HFFc6 (cell line): ENCODE measurements at regions not wholly inside any gene's neighbourhood (a gene's known extent, or its start where the extent isn't known, plus 50 kb on each side); places are given as distances from the start of the nearest gene placed in this dataset.

ENCODE experiments used
- DNase-seq: peaks from one replicate; pipeline ENCODE4 v3.0.0-alpha.2; 2018
- H3K27ac Mint-ChIP-seq: 2 replicates; pipeline ENCODE4 v1.8.0; 2020; ENCODE audit warnings: mild to moderate bottlenecking, mixed read lengths
- H3K27me3 Mint-ChIP-seq: 2 replicates; pipeline ENCODE4 v1.8.0; 2021; ENCODE audit warnings: mild to moderate bottlenecking, moderate library complexity, mixed read lengths; ENCODE audit not compliant: insufficient read depth
- H3K36me3 Mint-ChIP-seq: 2 replicates; pipeline ENCODE4 v1.8.0; 2021; ENCODE audit warnings: low read depth, mixed read lengths
- H3K4me1 Mint-ChIP-seq: 2 replicates; pipeline ENCODE4 v1.8.0; 2020; ENCODE audit warnings: low read depth, mixed read lengths
- H3K4me3 Mint-ChIP-seq: 2 replicates; pipeline ENCODE4 v1.8.0; 2020; ENCODE audit warnings: mild to moderate bottlenecking, moderate library complexity, mixed read lengths
- H3K9me3 Mint-ChIP-seq: 2 replicates; pipeline ENCODE4 v1.8.0; 2020; ENCODE audit warnings: mild to moderate bottlenecking, mixed read lengths
- TF ChIP-seq, protein P1 (sequence below): fragments of 200-600 bp; sonication (generic); IDR thresholded peaks from 2 replicates; pipeline ENCODE4 v1.5.0; 2021; ENCODE audit warnings: antibody characterized with exemption, mild to moderate bottlenecking

DNA sequence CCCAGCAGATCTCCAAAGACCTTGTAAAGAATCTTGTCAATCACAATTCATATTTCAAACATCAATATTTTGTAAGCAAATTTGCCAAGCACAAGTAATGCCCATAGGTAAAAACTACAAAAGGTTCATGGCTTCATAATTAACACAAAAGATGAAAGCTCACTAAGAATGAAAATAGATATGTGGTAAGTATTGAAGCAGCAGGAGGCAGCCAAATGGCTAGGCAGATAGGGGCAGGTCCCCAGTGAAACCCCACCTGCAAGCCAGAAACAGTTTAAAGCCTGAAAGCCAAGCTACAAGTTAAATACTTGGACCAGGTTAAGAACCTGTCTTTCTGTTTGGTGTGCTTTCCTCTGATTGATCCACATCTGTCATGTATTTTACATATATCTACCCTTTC, 942.6 kb upstream of the SPRY2 start:
- H3K4me3 Mint-ChIP-seq: no peak overlapping the region
- H3K4me1 Mint-ChIP-seq: no peaks in the 10 kb centered on the region
- DNase-seq: no peak
- no peaks in the 10 kb centered on the region for H3K27me3 Mint-ChIP-seq
- peaks cover 36% of the 10 kb centered on the region for H3K9me3 Mint-ChIP-seq
- no peaks in the 10 kb centered on the region for H3K36me3 Mint-ChIP-seq
- TF ChIP-seq, protein P1, sequence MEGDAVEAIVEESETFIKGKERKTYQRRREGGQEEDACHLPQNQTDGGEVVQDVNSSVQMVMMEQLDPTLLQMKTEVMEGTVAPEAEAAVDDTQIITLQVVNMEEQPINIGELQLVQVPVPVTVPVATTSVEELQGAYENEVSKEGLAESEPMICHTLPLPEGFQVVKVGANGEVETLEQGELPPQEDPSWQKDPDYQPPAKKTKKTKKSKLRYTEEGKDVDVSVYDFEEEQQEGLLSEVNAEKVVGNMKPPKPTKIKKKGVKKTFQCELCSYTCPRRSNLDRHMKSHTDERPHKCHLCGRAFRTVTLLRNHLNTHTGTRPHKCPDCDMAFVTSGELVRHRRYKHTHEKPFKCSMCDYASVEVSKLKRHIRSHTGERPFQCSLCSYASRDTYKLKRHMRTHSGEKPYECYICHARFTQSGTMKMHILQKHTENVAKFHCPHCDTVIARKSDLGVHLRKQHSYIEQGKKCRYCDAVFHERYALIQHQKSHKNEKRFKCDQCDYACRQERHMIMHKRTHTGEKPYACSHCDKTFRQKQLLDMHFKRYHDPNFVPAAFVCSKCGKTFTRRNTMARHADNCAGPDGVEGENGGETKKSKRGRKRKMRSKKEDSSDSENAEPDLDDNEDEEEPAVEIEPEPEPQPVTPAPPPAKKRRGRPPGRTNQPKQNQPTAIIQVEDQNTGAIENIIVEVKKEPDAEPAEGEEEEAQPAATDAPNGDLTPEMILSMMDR: no peak
- H3K27ac Mint-ChIP-seq: no peak overlapping the region

DNA sequence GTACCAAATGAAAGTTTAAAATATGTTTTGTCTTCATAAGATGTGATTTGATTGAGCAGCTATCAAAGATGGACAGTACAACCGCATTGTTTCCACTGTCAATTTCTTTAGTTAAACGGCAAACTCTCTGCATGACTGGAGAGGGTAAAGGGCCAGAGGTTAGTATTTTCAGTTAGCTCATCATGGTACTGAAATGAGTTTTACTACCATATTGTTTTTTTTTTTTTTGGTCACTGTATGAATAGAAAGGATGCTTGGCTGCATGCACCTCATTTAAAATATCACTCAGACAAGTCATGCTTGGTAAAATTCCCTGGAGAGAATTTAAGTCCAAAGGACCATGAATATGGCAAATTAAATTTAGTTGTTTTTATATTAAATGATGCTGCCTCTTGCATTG, 942.1 kb upstream of the SPRY2 start:
- TF ChIP-seq, protein P1: no peak
- Mint-ChIP-seq H3K4me3 (no peak overlapping the region), H3K27me3 (no peaks in the 10 kb centered on the region), H3K36me3 (no peaks in the 10 kb centered on the region), H3K9me3 (peaks cover 36% of the 10 kb centered on the region), H3K4me1 (no peaks in the 10 kb centered on the region), H3K27ac (no peak overlapping the region)
- DNase-seq: no peak

DNA sequence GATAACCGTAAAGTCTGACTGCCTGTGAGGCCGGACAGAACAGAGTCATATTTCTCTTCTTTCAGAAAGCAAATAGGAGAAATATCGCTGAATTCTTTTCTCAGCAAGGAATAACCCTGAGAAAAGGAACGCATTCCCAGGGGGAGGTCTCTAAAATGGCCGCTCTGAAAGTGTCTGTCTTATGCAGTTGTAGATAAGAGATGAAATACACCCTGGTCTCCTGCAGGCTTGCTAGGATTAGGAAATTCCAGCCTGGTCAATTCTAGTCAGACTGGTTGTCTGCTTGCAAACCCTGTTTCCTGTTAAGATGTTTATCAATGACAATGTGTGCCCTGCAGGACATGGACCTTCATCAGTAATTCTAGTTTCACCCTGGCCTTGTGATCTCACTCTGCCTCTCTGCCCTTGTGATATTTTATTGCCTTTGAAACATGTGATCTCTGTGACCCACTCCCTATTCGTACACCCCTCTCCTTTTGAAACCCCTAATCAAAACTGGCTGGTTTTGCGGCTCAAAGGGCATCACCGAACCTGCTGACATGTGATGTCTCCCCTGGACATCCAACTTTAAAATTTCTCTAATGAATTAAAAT, 934.8 kb upstream of the SPRY2 start:
- Mint-ChIP-seq H3K9me3 (peaks cover 57% of the 10 kb centered on the region), H3K4me1 (no peaks in the 10 kb centered on the region), H3K36me3 (no peaks in the 10 kb centered on the region), H3K27me3 (no peaks in the 10 kb centered on the region), H3K4me3 (no peak overlapping the region), H3K27ac (no peak overlapping the region)
- DNase-seq: no peak
- TF ChIP-seq, protein P1: no peak

DNA sequence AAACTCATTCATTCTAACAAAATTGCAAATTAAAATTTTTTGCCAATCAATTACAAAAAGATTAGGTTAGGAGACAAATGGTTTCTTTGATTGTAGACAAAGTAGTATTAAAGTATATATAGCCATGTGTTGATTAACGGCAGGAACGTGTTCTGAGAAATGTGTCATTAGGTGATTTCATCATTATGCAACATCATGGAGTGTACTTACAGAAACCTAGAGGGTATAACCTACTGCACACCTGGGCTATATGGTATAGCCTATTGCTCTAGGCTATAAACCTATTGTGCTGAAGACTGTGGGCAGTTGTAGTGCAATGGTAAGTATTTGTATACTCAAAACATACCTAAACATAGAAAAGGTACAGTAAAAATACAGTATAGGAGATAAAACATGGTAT, 906.8 kb upstream of the SPRY2 start:
- no peak for DNase-seq
- Mint-ChIP-seq H3K27ac (no peak overlapping the region), H3K4me1 (no peaks in the 10 kb centered on the region), H3K36me3 (no peaks in the 10 kb centered on the region), H3K4me3 (no peak overlapping the region), H3K27me3 (no peaks in the 10 kb centered on the region), H3K9me3 (peaks cover 25% of the 10 kb centered on the region)
- TF ChIP-seq, protein P1: no peak

DNA sequence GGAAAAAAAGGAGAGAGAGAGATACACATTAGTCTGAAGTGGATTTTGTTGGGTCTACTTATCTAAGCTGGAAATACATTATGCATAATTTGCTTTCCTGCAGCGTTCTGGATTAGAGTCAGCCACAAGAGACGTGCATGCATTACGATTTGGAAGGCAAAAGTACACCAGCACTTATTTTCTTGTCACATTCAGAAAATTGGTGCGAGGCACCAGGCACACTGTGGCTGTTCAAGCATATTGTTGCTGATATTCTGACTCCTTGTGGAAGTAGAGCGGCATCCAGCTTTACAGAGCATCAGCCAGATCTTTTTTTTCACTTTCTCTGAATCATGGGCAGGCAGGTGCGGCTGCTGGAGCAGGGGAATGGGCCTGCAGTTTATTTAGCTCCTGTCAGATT, 905.6 kb upstream of the SPRY2 start:
- H3K4me1 Mint-ChIP-seq: no peaks in the 10 kb centered on the region
- TF ChIP-seq, protein P1: no peak
- no peak overlapping the region for H3K27ac Mint-ChIP-seq
- no peaks in the 10 kb centered on the region for H3K27me3 Mint-ChIP-seq
- DNase-seq: no peak
- no peaks in the 10 kb centered on the region for H3K36me3 Mint-ChIP-seq
- H3K9me3 Mint-ChIP-seq: peaks cover 24% of the 10 kb centered on the region
- H3K4me3 Mint-ChIP-seq: no peak overlapping the region

DNA sequence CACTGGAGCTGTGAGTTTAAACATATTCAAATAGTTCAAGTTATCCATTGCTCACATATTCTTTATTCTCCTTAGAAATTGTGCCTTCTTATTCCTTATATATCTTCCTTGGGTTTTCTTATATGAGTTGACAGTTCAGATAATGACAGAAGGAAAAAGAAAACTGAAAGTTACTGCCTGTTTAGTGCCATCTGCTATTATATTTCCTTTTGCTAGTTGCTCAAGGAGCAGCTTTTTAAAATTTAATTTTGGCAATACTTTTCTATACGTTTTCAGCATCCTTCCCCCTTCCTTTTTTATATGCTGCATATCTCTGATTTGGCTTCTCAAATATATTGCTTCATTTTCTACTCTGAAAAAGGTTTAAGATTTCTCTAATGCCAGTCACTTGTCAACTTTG, 903.1 kb upstream of the SPRY2 start:
- H3K9me3 Mint-ChIP-seq: peaks cover 19% of the 10 kb centered on the region
- H3K27ac Mint-ChIP-seq: no peak overlapping the region
- H3K4me3 Mint-ChIP-seq: no peak overlapping the region
- no peaks in the 10 kb centered on the region for H3K36me3 Mint-ChIP-seq
- H3K27me3 Mint-ChIP-seq: no peaks in the 10 kb centered on the region
- H3K4me1 Mint-ChIP-seq: no peaks in the 10 kb centered on the region
- no peak for DNase-seq
- TF ChIP-seq, protein P1: no peak
